Thyroid gland (tissue), 4 donors: ENCODE measurements at regions not wholly inside any gene's neighbourhood (a gene's known extent, or its start where the extent isn't known, plus 50 kb on each side); places are given as distances from the start of the nearest gene placed in this dataset.

Experiments used
- POLR2A ChIP-seq, 2 donors: fragments of 450-650 bp; IDR thresholded peaks; one replicate each; pipeline ENCODE4 v1.6.1; 2017; ENCODE audit warnings: antibody characterized with exemption in 2 of 2, mild to moderate bottlenecking in 2 of 2, moderate library complexity in 1 of 2
- TF ChIP-seq, protein P1 (sequence below), 6 experiments: fragments of 200-600 bp in 3 of 6; fragments of 450-650 bp in 3 of 6; sonication (generic) in 3 of 6; IDR thresholded peaks; one replicate each; pipeline ENCODE4 v1.5.1; 2016 to 2019; ENCODE audit warnings: antibody characterized with exemption in 6 of 6, mild to moderate bottlenecking in 2 of 6, inconsistent platforms in 1 of 6, moderate library complexity in 1 of 6

DNA sequence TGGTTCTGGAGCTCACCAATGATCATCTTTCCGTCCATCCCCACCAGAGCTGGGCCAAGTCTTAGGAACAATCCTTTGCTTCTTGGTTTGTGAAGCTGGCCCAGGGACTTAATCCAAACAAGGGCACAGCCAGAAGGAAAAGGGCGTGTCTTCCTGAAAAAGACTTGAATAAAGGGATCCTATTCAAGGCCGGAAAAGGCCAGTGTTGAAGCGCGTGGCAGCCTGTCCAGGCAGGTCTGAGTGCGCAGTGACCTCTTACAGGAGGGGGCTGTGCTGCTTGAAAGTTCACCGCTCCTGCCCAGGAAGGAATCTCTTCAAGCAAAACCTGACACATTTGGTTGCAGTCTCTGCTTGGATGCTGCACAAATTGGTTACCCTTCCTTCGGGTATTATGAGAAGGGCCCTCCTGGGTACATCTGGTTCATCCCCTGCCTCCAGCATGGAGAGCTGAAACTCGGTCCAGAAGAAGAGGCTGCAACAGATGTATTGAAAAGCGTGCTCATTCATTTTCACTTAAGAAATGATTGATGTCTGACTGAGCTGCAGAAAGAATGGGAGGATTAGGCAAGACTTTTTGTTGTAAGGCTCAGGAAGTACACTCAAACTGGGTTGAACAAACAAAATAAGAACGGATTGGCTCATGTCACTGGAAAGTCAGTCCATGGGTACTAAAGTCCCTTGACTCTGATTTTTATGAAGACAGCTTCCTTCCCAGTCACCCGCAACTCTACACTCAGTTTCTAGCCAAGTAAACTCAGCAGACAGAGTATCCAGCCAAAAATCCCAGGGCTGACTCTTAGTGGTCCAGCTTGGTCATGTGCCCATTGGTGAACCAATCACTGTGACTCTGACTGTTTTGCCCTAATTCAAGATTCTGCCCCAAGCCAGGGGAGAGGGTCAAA lies 136.3 kb downstream of the TFAP2C start:
- TF ChIP-seq, protein P1, sequence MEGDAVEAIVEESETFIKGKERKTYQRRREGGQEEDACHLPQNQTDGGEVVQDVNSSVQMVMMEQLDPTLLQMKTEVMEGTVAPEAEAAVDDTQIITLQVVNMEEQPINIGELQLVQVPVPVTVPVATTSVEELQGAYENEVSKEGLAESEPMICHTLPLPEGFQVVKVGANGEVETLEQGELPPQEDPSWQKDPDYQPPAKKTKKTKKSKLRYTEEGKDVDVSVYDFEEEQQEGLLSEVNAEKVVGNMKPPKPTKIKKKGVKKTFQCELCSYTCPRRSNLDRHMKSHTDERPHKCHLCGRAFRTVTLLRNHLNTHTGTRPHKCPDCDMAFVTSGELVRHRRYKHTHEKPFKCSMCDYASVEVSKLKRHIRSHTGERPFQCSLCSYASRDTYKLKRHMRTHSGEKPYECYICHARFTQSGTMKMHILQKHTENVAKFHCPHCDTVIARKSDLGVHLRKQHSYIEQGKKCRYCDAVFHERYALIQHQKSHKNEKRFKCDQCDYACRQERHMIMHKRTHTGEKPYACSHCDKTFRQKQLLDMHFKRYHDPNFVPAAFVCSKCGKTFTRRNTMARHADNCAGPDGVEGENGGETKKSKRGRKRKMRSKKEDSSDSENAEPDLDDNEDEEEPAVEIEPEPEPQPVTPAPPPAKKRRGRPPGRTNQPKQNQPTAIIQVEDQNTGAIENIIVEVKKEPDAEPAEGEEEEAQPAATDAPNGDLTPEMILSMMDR (IDR thresholded peaks at IDR 0.05): no peak
- TF ChIP-seq POLR2A (IDR thresholded peaks at IDR 0.05): no peak
